Liver (tissue), 7 donors: ENCODE measurements at regions not wholly inside any gene's neighbourhood (a gene's known extent, or its start where the extent isn't known, plus 50 kb on each side); places are given as distances from the start of the nearest gene placed in this dataset.

Experiments used
- DNase-seq: peaks from one replicate; pipeline ENCODE4 v3.0.0-alpha.2; 2017; ENCODE audit warnings: low spot score
- H3K27ac ChIP-seq, 2 donors: one replicate each; pipeline ENCODE4 v1.7.0; 2013; ENCODE audit warnings: inconsistent platforms in 2 of 2, low read length in 2 of 2, control low read depth in 1 of 2, low read depth in 1 of 2, mild to moderate bottlenecking in 1 of 2
- H3K27me3 ChIP-seq, 4 donors: one replicate each; pipeline versions ENCODE4 v1.6.1 to v1.7.0; 2013; ENCODE audit warnings: low read length in 3 of 4, inconsistent platforms in 1 of 4, mild to moderate bottlenecking in 1 of 4, moderate library complexity in 1 of 4; ENCODE audit not compliant: control insufficient read depth in 4 of 4, insufficient read depth in 4 of 4
- H3K36me3 ChIP-seq, 4 donors: one replicate each; pipeline versions ENCODE4 v1.6.1 to v1.7.0; 2013; ENCODE audit warnings: low read length in 3 of 4, mild to moderate bottlenecking in 3 of 4, low read depth in 1 of 4, moderate library complexity in 1 of 4; ENCODE audit not compliant: control insufficient read depth in 4 of 4, insufficient read depth in 3 of 4
- H3K4me1 ChIP-seq, 4 donors: one replicate each; pipeline versions ENCODE4 v1.6.1 to v1.7.0; 2013; ENCODE audit warnings: low read length in 3 of 4, mild to moderate bottlenecking in 3 of 4, moderate library complexity in 1 of 4; ENCODE audit not compliant: control insufficient read depth in 4 of 4, insufficient read depth in 4 of 4
- H3K4me3 ChIP-seq, 3 donors: one replicate each; pipeline versions ENCODE4 v1.6.1 to v1.7.0; 2013; ENCODE audit warnings: low read length in 3 of 3, control low read depth in 1 of 3, low read depth in 1 of 3, mild to moderate bottlenecking in 1 of 3
- H3K9ac ChIP-seq, 2 donors: one replicate each; pipeline ENCODE4 v1.7.0; 2013; ENCODE audit warnings: low read length in 2 of 2, mild to moderate bottlenecking in 2 of 2, moderate library complexity in 2 of 2, control low read depth in 1 of 2, low read depth in 1 of 2
- H3K9me3 ChIP-seq, 4 donors: one replicate each; pipeline versions ENCODE4 v1.6.1 to v1.7.0; 2013; ENCODE audit warnings: low read length in 3 of 4; ENCODE audit not compliant: control insufficient read depth in 4 of 4
- EGR1 ChIP-seq, 2 donors: IDR thresholded peaks; 2 replicates each; pipeline ENCODE4 v1.6.1; 2016 to 2018; ENCODE audit warnings: antibody characterized with exemption in 2 of 2, low read depth in 2 of 2
- FOXA1 ChIP-seq: IDR thresholded peaks from 2 replicates; pipeline ENCODE4 v1.6.1; 2016; ENCODE audit warnings: antibody characterized with exemption
- FOXA2 ChIP-seq: IDR thresholded peaks from 2 replicates; pipeline ENCODE4 v1.6.1; 2016; ENCODE audit warnings: antibody characterized with exemption
- GABPA ChIP-seq, 2 donors: IDR thresholded peaks in 1 of 2; conservative IDR thresholded peaks in 1 of 2; 2 replicates each; pipeline ENCODE4 v1.6.1; 2016; ENCODE audit warnings: antibody characterized with exemption in 2 of 2, mild to moderate bottlenecking in 1 of 2, moderate library complexity in 1 of 2
- HNF4A ChIP-seq, 2 donors: conservative IDR thresholded peaks; 2 replicates each; pipeline ENCODE4 v1.6.1; 2016; ENCODE audit warnings: antibody characterized with exemption in 2 of 2, mild to moderate bottlenecking in 2 of 2
- HNF4G ChIP-seq: IDR thresholded peaks from 2 replicates; pipeline ENCODE4 v1.6.1; 2016; ENCODE audit warnings: antibody characterized with exemption
- JUND ChIP-seq, 2 donors: IDR thresholded peaks; 2 replicates each; pipeline ENCODE4 v1.6.1; 2016; ENCODE audit warnings: antibody characterized with exemption in 2 of 2
- NR2F2 ChIP-seq: IDR thresholded peaks from 2 replicates; pipeline ENCODE4 v1.6.1; 2016; ENCODE audit warnings: antibody characterized with exemption
- RAD21 ChIP-seq, 2 donors: IDR thresholded peaks; 2 replicates each; pipeline ENCODE4 v1.6.1; 2016; ENCODE audit warnings: antibody characterized with exemption in 2 of 2, mild to moderate bottlenecking in 2 of 2
- RXRA ChIP-seq, 2 donors: IDR thresholded peaks; 2 replicates each; pipeline ENCODE4 v1.6.1; 2017 to 2018; ENCODE audit warnings: antibody characterized with exemption in 2 of 2, mild to moderate bottlenecking in 1 of 2
- SP1 ChIP-seq: IDR thresholded peaks from 2 replicates; pipeline ENCODE4 v1.6.1; 2018; ENCODE audit warnings: antibody characterized with exemption, mild to moderate bottlenecking
- TAF1 ChIP-seq: conservative IDR thresholded peaks from 2 replicates; pipeline ENCODE4 v1.6.1; 2016; ENCODE audit warnings: antibody characterized with exemption, mild to moderate bottlenecking
- YY1 ChIP-seq: IDR thresholded peaks from 2 replicates; pipeline ENCODE4 v1.6.1; 2016; ENCODE audit warnings: antibody characterized with exemption, mild to moderate bottlenecking
- WGBS: extraction: QIAGEN DNeasy Blood & Tissue Kit; methylation state at CpG from one replicate; pipeline ENCODE4 v1.1.7; 2013; 5-methylcytosine and 5-hydroxymethylcytosine counted together
- TF ChIP-seq, protein P1 (sequence below): IDR thresholded peaks from 2 replicates; pipeline ENCODE4 v1.6.1; 2016; ENCODE audit warnings: antibody characterized with exemption
- TF ChIP-seq, protein P2 (sequence below): IDR thresholded peaks from 2 replicates; pipeline ENCODE4 v1.6.1; 2016; ENCODE audit warnings: antibody characterized with exemption, mild to moderate bottlenecking
- donor health status: healthy.
- donor health status: healthy.
- donor health status: healthy.
- donor health status: healthy.

DNA sequence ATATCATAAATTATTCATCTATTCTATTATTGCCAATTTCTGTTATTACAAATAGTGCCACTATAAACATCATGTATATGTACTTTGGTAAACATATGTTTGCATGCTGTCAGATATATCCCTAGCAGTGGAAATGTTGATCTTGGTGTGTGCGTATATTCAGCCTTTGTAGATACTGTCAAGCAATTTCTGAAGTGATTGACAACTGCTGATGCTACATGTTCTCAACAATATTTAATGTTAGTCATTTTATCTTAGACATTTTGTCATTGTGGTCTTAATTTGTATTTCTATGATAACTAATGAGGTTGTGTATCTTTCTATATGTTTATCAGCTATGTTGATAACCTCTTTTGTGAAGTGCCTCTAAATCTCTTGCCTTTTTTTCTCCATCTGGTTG lies 186.5 kb upstream of the NRG3 start:
- Histone ChIP-seq H3K27me3 (no peaks in the 10 kb centered on the region), H3K27ac (no peak overlapping the region), H3K36me3 (no peaks in the 10 kb centered on the region), H3K4me3 (no peak overlapping the region), H3K9me3 (no peaks in the 10 kb centered on the region), H3K4me1 (no peaks in the 10 kb centered on the region), H3K9ac (no peak overlapping the region)
- 95% methylated on average over 1 of the region's 1 CpG for WGBS
- DNase-seq = no peak
- no peak for TF ChIP-seq NR2F2

GRCh38 chr10:81696609-81697388 lies 178.2 kb upstream of the NRG3 start:
- no peak for DNase-seq
- H3K27ac ChIP-seq = no peak overlapping the region
- no peaks in the 10 kb centered on the region for H3K36me3 ChIP-seq
- H3K27me3 ChIP-seq = no peaks in the 10 kb centered on the region
- H3K9ac ChIP-seq = no peak overlapping the region
- no peak overlapping the region for H3K4me3 ChIP-seq
- H3K4me1 ChIP-seq = no peaks in the 10 kb centered on the region
- TF ChIP-seq FOXA2 (no peak), RXRA (IDR thresholded peaks at IDR 0.05) (no peak), FOXA1 (no peak), SP1 (no peak), JUND (IDR thresholded peaks at IDR 0.05) (no peak), YY1 (no peak), RAD21 (IDR thresholded peaks at IDR 0.05) (no peak), GABPA (IDR thresholded peaks at IDR 0.05 in 1 of 2, conservative IDR thresholded peaks at IDR 0.05 in 1 of 2) (no peak), NR2F2 (no peak), EGR1 (IDR thresholded peaks at IDR 0.05; ENCODE audit: low read depth in 2 of 2) (no peak), HNF4G (no peak), HNF4A (conservative IDR thresholded peaks at IDR 0.05) (no peak), TAF1 (no peak)
- TF ChIP-seq, protein P1, sequence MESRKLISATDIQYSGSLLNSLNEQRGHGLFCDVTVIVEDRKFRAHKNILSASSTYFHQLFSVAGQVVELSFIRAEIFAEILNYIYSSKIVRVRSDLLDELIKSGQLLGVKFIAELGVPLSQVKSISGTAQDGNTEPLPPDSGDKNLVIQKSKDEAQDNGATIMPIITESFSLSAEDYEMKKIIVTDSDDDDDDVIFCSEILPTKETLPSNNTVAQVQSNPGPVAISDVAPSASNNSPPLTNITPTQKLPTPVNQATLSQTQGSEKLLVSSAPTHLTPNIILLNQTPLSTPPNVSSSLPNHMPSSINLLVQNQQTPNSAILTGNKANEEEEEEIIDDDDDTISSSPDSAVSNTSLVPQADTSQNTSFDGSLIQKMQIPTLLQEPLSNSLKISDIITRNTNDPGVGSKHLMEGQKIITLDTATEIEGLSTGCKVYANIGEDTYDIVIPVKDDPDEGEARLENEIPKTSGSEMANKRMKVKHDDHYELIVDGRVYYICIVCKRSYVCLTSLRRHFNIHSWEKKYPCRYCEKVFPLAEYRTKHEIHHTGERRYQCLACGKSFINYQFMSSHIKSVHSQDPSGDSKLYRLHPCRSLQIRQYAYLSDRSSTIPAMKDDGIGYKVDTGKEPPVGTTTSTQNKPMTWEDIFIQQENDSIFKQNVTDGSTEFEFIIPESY = no peak
- TF ChIP-seq, protein P2, sequence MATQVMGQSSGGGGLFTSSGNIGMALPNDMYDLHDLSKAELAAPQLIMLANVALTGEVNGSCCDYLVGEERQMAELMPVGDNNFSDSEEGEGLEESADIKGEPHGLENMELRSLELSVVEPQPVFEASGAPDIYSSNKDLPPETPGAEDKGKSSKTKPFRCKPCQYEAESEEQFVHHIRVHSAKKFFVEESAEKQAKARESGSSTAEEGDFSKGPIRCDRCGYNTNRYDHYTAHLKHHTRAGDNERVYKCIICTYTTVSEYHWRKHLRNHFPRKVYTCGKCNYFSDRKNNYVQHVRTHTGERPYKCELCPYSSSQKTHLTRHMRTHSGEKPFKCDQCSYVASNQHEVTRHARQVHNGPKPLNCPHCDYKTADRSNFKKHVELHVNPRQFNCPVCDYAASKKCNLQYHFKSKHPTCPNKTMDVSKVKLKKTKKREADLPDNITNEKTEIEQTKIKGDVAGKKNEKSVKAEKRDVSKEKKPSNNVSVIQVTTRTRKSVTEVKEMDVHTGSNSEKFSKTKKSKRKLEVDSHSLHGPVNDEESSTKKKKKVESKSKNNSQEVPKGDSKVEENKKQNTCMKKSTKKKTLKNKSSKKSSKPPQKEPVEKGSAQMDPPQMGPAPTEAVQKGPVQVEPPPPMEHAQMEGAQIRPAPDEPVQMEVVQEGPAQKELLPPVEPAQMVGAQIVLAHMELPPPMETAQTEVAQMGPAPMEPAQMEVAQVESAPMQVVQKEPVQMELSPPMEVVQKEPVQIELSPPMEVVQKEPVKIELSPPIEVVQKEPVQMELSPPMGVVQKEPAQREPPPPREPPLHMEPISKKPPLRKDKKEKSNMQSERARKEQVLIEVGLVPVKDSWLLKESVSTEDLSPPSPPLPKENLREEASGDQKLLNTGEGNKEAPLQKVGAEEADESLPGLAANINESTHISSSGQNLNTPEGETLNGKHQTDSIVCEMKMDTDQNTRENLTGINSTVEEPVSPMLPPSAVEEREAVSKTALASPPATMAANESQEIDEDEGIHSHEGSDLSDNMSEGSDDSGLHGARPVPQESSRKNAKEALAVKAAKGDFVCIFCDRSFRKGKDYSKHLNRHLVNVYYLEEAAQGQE = no peak
- 59% methylated on average over 9 of the region's 9 CpGs for WGBS
- no peaks in the 10 kb centered on the region for H3K9me3 ChIP-seq
